ENCODE measurements at regions not wholly inside any gene's neighbourhood (a gene's known extent, or its start where the extent isn't known, plus 50 kb on each side); places are given as distances from the start of the nearest gene placed in this dataset.

GRCh38 chr6:163963205-163964120, 548.9 kb downstream of the QKI start:
- TF ChIP-seq CTCF (IDR thresholded peaks at IDR 0.05) (no peak), POLR2A (IDR thresholded peaks at IDR 0.05) (no peak), EP300 (IDR thresholded peaks at IDR 0.05) (no peak)

Measured in tibial nerve (tissue), 4 donors.